Stimulated activated CD4-positive, alpha-beta T cell treated with anti-CD3 and anti-CD28 coated beads, Interleukin-12 subunit alpha, Interleukin-12 subunit beta, amount 100 ng/mL, for 24 hours (primary cell): ENCODE measurements at regions not wholly inside any gene's neighbourhood (a gene's known extent, or its start where the extent isn't known, plus 50 kb on each side); places are given as distances from the start of the nearest gene placed in this dataset.

Source experiments
- DNase-seq, 2 experiments: peaks; one replicate each; pipeline ENCODE4 v3.0.0-alpha.2; 2020; ENCODE audit warnings: low read depth in 2 of 2

GRCh38 chr4:81632581-81633299 lies 161.0 kb upstream of the RASGEF1B start:
- DNase-seq: no peak

- no peak for DNase-seq
Observed at GRCh38 chr4:81631958-81632441, 160.3 kb upstream of the RASGEF1B start.

DNA sequence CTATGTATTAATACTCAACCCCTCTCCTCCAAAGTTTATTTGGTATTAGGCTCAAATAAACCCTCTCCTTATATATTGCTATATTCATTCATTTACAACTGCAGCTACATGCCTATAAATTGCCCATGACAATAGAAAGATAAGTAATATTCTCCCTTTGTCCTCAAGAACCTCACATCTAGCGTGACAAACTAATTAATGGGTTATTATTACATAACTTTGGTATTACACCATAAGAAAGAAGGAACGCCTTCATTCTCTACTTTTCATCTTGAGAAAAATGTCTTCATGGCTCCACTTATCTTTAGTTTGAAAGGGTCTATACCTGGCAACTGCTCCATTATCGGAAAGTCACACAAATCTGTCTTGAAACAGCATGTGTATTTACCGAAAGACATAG lies 157.7 kb upstream of the RASGEF1B start:
- no peak for DNase-seq

DNA sequence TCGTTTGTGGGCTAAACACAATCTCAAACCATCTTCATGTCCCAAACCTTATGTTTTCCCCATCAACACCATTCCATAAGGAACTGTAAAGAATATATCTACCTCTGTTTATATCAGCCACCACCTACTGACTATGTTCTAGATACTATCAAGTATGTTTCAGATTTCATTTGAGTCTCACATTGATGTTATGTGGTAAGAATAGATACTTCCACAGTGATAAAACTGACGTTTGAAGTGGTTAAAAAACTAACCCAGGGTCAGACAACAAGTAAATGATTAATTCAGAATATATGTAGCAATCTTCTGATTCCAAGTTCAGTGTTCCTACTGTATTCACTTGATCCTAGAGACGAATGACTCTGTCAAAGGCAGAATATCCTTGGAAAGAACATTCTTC lies 156.8 kb upstream of the RASGEF1B start:
- DNase-seq: no peak

GRCh38 chr4:81627590-81627989 lies 155.9 kb upstream of the RASGEF1B start:
- DNase-seq: no peak

DNA sequence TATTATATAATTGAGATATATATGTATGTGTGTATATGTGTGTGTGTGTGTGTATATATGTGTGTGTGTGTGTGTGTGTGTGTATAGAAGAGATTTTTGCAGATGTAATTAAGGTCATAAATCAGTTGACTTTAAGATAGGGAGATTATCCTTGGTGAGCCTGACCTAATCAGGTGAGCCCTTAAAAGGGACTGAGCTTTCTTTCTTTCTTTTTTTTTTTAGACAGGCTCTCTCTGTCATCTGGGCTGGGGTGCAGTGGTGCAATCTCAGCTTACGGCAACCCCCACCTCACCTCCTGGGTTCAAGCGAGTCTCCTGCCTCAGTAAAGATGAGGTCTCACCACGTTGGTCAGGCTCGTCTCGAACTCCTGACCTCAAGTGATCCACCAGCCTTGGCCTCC lies 155.1 kb upstream of the RASGEF1B start:
- no peak for DNase-seq

DNA sequence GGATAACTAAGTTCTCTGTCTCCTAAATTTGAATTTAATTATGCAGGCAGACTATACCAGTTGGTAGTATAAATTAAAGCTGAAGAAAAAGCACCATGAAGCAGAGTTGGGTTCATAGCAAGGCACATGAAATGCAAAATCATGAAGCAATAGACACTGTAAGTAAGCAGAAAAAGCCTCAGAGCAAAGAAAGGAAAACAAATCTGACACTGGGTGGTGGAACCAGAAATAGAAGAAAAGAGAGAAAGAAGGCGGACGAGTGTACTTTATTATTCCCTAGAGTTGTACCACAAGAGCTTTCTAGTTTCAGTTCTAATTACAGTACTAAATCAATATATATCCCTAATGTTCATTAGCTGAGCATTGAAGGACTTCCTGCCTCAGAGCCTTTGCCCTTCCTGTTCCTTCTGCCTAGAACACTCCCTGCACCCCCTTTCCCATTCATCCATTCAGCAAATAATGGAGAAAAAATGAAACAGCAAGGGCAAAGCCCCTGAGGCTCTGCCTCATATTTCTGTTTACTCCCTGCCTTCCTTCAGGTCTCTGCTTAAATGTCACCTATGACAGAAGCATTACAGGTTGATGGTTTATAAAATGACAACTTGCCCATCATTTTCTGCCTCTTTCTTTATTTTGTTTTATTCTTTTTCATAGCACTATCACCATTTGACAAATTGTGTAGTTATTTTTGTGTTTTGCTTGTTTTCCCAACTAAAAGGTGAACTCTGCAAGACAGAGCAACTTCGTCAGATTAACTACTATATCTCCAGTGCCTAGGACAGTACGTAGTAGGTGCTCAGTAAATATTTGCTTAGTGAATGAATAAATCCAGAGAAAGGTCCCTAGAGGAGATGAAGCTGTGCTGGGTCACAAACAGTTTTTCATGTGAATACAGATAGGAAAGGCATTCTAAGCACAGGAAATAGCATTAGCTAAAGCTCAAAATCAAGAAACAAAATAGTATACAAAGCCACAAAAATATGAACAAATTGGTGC lies 154.0 kb upstream of the RASGEF1B start:
- no peak for DNase-seq

- DNase-seq: no peak
Observed at GRCh38 chr4:81623434-81623833, 151.7 kb upstream of the RASGEF1B start.

DNA sequence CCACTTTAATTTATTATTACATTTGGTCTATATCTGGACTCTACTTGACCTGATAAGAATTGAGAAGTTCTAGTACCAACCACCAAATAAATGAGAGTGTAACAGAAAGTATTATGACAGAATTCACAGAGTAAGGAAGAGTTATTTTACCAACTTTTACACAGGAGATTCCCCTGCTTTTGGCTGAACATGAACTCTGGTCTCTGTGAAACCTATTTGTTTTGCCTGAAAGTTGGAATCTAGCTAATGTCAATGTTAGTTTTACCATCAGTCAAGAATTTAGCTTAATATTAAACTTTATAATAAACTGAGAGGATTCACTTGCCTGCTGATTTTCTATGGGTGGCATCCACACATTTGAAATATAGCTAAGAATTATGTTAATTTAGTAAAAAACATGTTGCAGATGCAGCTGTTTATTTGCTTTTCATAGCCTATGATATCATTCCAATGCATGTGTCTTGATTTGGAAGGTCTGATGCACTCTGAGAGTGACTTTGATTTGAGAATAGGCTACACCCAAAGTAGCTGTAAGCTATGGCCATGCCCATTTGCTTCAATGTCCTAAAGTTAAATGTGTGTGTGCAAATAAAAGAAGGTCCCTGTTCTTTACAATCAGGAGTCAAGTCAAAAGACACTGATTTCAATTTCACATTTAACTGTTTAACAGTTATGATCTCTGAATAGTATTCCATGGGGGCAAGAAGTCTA lies 150.9 kb upstream of the RASGEF1B start:
- no peak for DNase-seq

- no peak for DNase-seq
Observed at GRCh38 chr4:81622028-81622427, 150.3 kb upstream of the RASGEF1B start.

DNA sequence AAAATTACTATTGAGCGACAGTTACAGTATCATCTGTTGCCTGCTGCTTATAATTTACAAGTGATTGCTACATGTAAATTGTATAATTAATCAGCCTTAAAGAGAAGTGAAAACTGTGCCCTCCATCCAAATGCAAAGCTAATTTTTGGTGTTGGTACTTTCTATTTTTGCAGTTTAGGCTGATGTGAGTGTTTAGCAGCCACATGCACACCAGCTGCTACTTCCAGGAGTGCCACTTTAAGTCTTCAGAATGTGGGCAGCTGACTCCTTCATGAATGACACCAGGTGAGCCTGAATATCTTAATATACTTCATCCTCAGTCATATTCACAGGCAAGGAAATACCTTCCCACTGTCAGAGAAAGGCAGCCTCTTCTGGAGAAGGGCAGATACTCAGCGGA lies 149.8 kb upstream of the RASGEF1B start:
- no peak for DNase-seq

GRCh38 chr4:81620442-81620841 lies 148.7 kb upstream of the RASGEF1B start:
- DNase-seq: no peak

DNA sequence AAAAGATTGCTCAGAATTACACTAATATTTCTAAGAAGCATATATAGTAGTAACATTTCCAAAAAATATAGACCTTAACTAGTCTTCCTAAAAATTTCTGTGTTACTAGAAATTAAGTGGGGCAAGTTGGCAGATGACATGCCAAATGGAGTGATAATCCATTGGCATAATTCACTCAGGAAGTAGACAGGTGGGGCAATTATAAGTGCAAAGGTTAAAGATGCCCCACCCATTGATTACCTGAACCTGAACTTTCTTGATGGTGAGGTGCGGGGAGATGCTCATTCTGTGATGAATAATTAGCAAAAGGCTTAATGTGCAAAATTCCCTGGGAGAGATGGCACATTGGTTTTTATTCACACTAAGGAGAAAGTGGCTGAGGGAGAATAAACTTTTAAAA lies 145.8 kb upstream of the RASGEF1B start:
- no peak for DNase-seq

DNA sequence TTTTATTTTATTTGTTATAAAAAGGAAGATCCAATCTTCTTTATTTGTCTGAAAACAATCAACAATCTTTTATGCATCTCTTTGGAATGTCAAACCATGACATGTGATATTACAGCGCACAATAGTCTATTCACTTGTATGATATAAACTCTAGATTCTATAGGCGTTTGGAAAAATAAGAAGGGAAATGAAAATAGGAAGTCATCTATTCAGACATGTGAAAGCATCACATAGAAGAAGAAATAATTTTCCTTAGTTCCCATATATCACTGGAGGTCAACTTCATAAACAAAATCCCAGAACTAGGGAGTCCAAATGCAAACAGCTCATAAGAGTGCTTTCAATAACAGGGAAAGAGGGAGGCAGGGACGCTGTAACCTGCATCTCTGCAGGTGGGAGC lies 139.5 kb upstream of the RASGEF1B start:
- no peak for DNase-seq

DNA sequence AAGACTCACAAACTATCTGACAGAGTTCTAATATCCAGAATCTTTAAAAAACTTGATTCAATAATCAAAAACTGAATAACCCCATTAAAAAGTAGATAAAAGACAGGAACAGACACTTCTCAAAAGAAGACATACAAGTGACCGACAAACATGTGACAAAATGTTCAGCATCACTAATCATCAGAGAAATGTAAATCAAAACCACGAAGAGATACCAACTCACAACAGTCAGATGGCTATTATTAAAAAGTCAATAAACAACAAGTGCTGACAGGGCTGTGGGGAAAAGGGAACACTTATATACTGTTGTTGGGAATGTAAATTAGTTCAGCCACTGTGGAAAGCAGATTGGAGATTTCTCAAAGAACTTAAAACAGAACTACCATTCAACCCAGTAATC lies 138.1 kb upstream of the RASGEF1B start:
- DNase-seq: no peak

GRCh38 chr4:81607950-81608349 lies 136.2 kb upstream of the RASGEF1B start:
- no peak for DNase-seq

GRCh38 chr4:81606801-81607501 lies 135.2 kb upstream of the RASGEF1B start:
- no peak for DNase-seq

GRCh38 chr4:81606166-81606565 lies 134.5 kb upstream of the RASGEF1B start:
- DNase-seq: no peak

- DNase-seq: no peak
Observed at GRCh38 chr4:81605271-81605670, 133.6 kb upstream of the RASGEF1B start.

- no peak for DNase-seq
Observed at GRCh38 chr4:81604683-81605218, 133.0 kb upstream of the RASGEF1B start.

- no peak for DNase-seq
Observed at GRCh38 chr4:81602854-81603253, 131.1 kb upstream of the RASGEF1B start.
